ENCODE measurements at regions not wholly inside any gene's neighbourhood (a gene's known extent, or its start where the extent isn't known, plus 50 kb on each side); places are given as distances from the start of the nearest gene placed in this dataset.

DNA sequence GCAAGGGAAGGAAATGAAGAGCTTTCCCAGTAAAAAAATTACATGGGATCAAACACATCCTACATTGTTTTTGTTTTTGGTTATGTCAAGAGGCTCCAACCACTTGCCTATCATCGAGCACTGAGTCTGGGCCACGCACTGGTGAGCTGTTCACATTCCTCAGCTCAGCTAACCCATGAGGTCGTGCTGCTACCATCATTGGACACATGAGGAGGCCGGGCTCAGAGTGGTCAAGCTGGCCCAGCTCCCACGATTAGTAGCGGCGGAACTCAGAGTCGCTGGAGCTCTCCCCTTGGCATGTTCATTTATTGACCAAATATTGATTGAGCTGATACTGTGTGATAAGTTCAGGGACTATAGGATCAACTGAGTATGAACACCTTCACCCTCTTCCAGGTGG is 164.9 kb downstream of the CDH26 start:
- no peak for TF ChIP-seq RARB (CRISPR knock-in tag; IDR thresholded peaks at IDR 0.05)
- no peak for TF ChIP-seq ESRRG (CRISPR knock-in tag; IDR thresholded peaks at IDR 0.05)
- TF ChIP-seq SNAI2 (CRISPR knock-in tag; IDR thresholded peaks at IDR 0.05) = no peak
- no peak for TF ChIP-seq PPARA (CRISPR knock-in tag; IDR thresholded peaks at IDR 0.05; ENCODE audit: borderline replicate concordance)
- no peak for TF ChIP-seq ISL1 (CRISPR knock-in tag; IDR thresholded peaks at IDR 0.05)
- ATAC-seq = no peak

DNA sequence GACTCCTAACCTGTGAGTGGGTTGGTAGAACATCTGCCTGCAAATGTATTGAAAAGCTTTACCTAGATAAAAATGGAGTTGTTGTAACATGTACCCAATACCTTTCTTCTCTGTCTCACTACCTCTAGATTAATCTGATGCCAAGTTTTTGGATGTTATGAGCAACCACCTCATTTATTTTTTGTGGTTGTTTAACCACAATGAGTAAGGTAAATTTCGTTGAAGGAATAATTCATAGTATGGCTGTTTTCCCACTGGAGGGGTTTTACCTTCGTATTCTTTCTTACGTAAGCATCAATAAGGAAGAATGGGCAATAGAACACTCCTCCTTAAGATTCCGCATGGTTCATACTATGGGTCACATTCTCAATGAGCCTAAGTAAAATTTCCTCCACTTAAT is 165.4 kb downstream of the CDH26 start:
- no peak for TF ChIP-seq ZNF8 (CRISPR knock-in tag; IDR thresholded peaks at IDR 0.05)
- TF ChIP-seq, protein P1, sequence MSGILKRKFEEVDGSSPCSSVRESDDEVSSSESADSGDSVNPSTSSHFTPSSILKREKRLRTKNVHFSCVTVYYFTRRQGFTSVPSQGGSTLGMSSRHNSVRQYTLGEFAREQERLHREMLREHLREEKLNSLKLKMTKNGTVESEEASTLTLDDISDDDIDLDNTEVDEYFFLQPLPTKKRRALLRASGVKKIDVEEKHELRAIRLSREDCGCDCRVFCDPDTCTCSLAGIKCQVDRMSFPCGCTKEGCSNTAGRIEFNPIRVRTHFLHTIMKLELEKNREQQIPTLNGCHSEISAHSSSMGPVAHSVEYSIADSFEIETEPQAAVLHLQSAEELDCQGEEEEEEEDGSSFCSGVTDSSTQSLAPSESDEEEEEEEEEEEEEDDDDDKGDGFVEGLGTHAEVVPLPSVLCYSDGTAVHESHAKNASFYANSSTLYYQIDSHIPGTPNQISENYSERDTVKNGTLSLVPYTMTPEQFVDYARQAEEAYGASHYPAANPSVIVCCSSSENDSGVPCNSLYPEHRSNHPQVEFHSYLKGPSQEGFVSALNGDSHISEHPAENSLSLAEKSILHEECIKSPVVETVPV (CRISPR knock-in tag; IDR thresholded peaks at IDR 0.05) = no peak
- no peak for TF ChIP-seq CSDC2 (CRISPR knock-in tag; IDR thresholded peaks at IDR 0.05)
- TF ChIP-seq ARNTL (CRISPR knock-in tag; IDR thresholded peaks at IDR 0.05; ENCODE audit: borderline replicate concordance, low read depth) = no peak
- TF ChIP-seq, protein P2, sequence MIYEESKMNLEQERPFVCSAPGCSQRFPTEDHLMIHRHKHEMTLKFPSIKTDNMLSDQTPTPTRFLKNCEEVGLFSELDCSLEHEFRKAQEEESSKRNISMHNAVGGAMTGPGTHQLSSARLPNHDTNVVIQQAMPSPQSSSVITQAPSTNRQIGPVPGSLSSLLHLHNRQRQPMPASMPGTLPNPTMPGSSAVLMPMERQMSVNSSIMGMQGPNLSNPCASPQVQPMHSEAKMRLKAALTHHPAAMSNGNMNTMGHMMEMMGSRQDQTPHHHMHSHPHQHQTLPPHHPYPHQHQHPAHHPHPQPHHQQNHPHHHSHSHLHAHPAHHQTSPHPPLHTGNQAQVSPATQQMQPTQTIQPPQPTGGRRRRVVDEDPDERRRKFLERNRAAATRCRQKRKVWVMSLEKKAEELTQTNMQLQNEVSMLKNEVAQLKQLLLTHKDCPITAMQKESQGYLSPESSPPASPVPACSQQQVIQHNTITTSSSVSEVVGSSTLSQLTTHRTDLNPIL (CRISPR knock-in tag; IDR thresholded peaks at IDR 0.05; ENCODE audit: low read depth) = no peak
- TF ChIP-seq ISL1 (CRISPR knock-in tag; IDR thresholded peaks at IDR 0.05) = no peak
- no peak for TF ChIP-seq ESRRG (CRISPR knock-in tag; IDR thresholded peaks at IDR 0.05)
- TF ChIP-seq TSHZ2 (CRISPR knock-in tag; IDR thresholded peaks at IDR 0.05) = no peak
- no peak for TF ChIP-seq RARB (CRISPR knock-in tag; IDR thresholded peaks at IDR 0.05)
- TF ChIP-seq OSR1 (CRISPR knock-in tag; IDR thresholded peaks at IDR 0.05) = no peak
- TF ChIP-seq ZFP30 (CRISPR knock-in tag; IDR thresholded peaks at IDR 0.05) = no peak
- TF ChIP-seq POU6F1 (CRISPR knock-in tag; IDR thresholded peaks at IDR 0.05; ENCODE audit: borderline replicate concordance, low read depth) = no peak
- TF ChIP-seq ZC3H10 (CRISPR knock-in tag; IDR thresholded peaks at IDR 0.05) = no peak
- TF ChIP-seq, protein P3, sequence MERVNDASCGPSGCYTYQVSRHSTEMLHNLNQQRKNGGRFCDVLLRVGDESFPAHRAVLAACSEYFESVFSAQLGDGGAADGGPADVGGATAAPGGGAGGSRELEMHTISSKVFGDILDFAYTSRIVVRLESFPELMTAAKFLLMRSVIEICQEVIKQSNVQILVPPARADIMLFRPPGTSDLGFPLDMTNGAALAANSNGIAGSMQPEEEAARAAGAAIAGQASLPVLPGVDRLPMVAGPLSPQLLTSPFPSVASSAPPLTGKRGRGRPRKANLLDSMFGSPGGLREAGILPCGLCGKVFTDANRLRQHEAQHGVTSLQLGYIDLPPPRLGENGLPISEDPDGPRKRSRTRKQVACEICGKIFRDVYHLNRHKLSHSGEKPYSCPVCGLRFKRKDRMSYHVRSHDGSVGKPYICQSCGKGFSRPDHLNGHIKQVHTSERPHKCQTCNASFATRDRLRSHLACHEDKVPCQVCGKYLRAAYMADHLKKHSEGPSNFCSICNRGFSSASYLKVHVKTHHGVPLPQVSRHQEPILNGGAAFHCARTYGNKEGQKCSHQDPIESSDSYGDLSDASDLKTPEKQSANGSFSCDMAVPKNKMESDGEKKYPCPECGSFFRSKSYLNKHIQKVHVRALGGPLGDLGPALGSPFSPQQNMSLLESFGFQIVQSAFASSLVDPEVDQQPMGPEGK (CRISPR knock-in tag; IDR thresholded peaks at IDR 0.05; ENCODE audit: borderline replicate concordance) = no peak
- TF ChIP-seq ZNF70 (CRISPR knock-in tag; IDR thresholded peaks at IDR 0.05) = no peak
- no peak for TF ChIP-seq SNAI2 (CRISPR knock-in tag; IDR thresholded peaks at IDR 0.05)
- ATAC-seq = no peak

DNA sequence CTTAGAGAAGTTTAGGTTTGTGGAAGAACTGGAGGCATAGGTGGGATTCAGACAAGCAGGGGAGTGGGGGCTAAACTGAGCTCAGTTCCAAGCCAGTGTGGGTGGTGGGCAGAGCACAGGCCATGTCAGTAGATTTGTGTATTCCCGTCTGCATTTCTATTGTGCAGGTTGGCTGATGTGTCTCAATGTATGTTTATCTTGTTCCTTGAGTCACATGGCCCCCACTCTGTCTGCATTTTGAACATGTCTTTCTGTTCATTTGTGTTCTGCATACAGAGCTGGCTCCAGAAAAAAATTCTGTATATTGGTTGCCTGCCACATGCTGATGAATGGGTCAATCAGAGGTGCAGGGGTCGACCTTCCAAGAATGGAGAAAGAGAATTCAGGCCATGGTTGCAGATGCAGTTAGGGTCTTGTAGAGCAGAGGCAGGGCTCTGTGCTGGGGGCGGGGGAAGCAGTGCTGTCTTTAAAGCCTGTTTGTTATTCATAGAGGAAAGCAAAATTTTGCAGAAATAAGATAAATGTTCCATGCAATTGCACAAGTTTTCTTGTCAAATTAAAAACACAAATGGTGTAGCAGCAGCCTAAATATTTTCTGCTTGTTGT is 166.7 kb downstream of the CDH26 start:
- TF ChIP-seq ZNF70 (CRISPR knock-in tag; IDR thresholded peaks at IDR 0.05) (no peak), ZNF8 (CRISPR knock-in tag; IDR thresholded peaks at IDR 0.05) (no peak), RARB (CRISPR knock-in tag; IDR thresholded peaks at IDR 0.05) (no peak), ZFP3 (CRISPR knock-in tag; IDR thresholded peaks at IDR 0.05) (no peak), ARNTL (CRISPR knock-in tag; IDR thresholded peaks at IDR 0.05; ENCODE audit: borderline replicate concordance, low read depth) (no peak), TCF4 (CRISPR knock-in tag; IDR thresholded peaks at IDR 0.05; ENCODE audit: borderline replicate concordance) (no peak)
- no peak for ATAC-seq

DNA sequence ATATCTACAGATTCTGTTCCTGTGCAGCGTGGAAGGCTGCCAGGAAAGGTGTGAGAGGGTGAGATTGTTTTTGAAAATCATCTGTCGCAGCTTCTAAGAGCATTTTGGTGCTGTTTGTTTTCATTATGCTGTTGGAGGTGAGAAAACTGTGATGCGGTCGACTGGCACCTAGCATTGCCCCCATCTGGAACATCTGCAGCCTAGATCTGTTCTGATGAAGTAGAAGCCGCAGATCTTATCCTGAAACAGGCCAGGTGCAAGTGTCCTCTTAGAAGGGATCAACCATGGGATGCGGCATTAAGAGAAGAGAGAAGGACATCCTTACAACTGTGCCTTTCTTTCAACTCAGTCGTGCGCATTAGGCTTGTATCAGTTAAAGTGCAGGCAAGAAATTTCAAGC is 167.3 kb downstream of the CDH26 start:
- ATAC-seq = no peak
- no peak for TF ChIP-seq OSR1 (CRISPR knock-in tag; IDR thresholded peaks at IDR 0.05)
- no peak for TF ChIP-seq ZNF565 (CRISPR knock-in tag; conservative IDR thresholded peaks at IDR 0.05; ENCODE audit: low read depth)
- TF ChIP-seq ZFP30 (CRISPR knock-in tag; IDR thresholded peaks at IDR 0.05) = no peak
- TF ChIP-seq ZNF8 (CRISPR knock-in tag; IDR thresholded peaks at IDR 0.05) = no peak
- TF ChIP-seq ARNTL (CRISPR knock-in tag; IDR thresholded peaks at IDR 0.05; ENCODE audit: borderline replicate concordance, low read depth) = no peak
- TF ChIP-seq ZC3H10 (CRISPR knock-in tag; IDR thresholded peaks at IDR 0.05) = no peak
